Natural killer cell (primary cell): ENCODE measurements at regions not wholly inside any gene's neighbourhood (a gene's known extent, or its start where the extent isn't known, plus 50 kb on each side); places are given as distances from the start of the nearest gene placed in this dataset.

Source experiments
- ATAC-seq, 3 donors: fragments of 150-1000 bp in 2 of 3; fragments of 200-7000 bp in 1 of 3; cut with Tn5 transposase; 1 replicate in 1 of 3; 2 replicates in 2 of 3; pipeline ENCODE4 v1.10.0; 2021; ENCODE audit warnings: mild to moderate bottlenecking in 2 of 3, moderate library complexity in 2 of 3
- DNase-seq, 2 donors: peaks; one replicate each; pipeline versions ENCODE4 v3.0.0 to v3.0.0-alpha.2; 2013 to 2021; ENCODE audit warnings: mixed read lengths in 1 of 2
- H3K27ac ChIP-seq: one replicate; pipeline ENCODE4 v1.5.1; 2013; ENCODE audit warnings: mild to moderate bottlenecking, low read length
- H3K27me3 ChIP-seq: one replicate; pipeline ENCODE4 v1.6.1; 2013; ENCODE audit warnings: low read length; ENCODE audit not compliant: control insufficient read depth, insufficient read depth
- H3K36me3 ChIP-seq: one replicate; pipeline ENCODE4 v1.6.1; 2013; ENCODE audit warnings: low read length; ENCODE audit not compliant: control insufficient read depth, insufficient read depth
- H3K4me1 ChIP-seq: one replicate; pipeline ENCODE4 v1.6.1; 2013; ENCODE audit warnings: low read length; ENCODE audit not compliant: control insufficient read depth, insufficient read depth
- H3K4me3 ChIP-seq: one replicate; pipeline ENCODE4 v1.5.1; 2013; ENCODE audit warnings: low read length
- H3K9me3 ChIP-seq: one replicate; pipeline ENCODE4 v1.6.1; 2013; ENCODE audit warnings: low read length; ENCODE audit not compliant: control insufficient read depth, insufficient read depth
- H3K27ac Mint-ChIP-seq, 2 donors: one replicate each; pipeline ENCODE4 v1.8.0; 2022; ENCODE audit warnings: mild to moderate bottlenecking in 2 of 2, mixed read lengths in 2 of 2, moderate library complexity in 1 of 2
- H3K27me3 Mint-ChIP-seq, 2 donors: one replicate each; pipeline ENCODE4 v1.8.0; 2022; ENCODE audit warnings: low read depth in 2 of 2, mixed read lengths in 2 of 2
- H3K36me3 Mint-ChIP-seq: one replicate; pipeline ENCODE4 v1.8.0; 2022; ENCODE audit warnings: mixed read lengths
- H3K4me1 Mint-ChIP-seq, 2 donors: one replicate each; pipeline ENCODE4 v1.8.0; 2022; ENCODE audit warnings: mixed read lengths in 2 of 2
- H3K4me3 Mint-ChIP-seq: one replicate; pipeline ENCODE4 v1.8.0; 2022; ENCODE audit warnings: mild to moderate bottlenecking, moderate library complexity, mixed read lengths
- H3K9me3 Mint-ChIP-seq, 2 donors: one replicate each; pipeline ENCODE4 v1.8.0; 2022; ENCODE audit warnings: mixed read lengths in 2 of 2
- WGBS: methylation state at CpG from one replicate; pipeline ENCODE4 v1.1.7; 2013; ENCODE audit warnings: missing lambda C conversion rate; ENCODE audit not compliant: insufficient coverage; 5-methylcytosine and 5-hydroxymethylcytosine counted together
- intact Hi-C: fragments of 100-400 bp; cut with micrococcal nuclease; formaldehyde crosslinking; loops from one replicate; pipeline ENCODE4 v1.14.2; 2022
- TF ChIP-seq, protein P1 (sequence below): fragments of 200-600 bp; IDR thresholded peaks from one replicate; pipeline ENCODE4 v1.8.0; 2022; ENCODE audit warnings: antibody characterized with exemption

GRCh38 chr11:104692751-104693150, 205.5 kb downstream of the CASP12 start:
- Mint-ChIP-seq H3K27ac (no peak overlapping the region), H3K27me3 (no peaks in the 10 kb centered on the region), H3K36me3 (no peaks in the 10 kb centered on the region), H3K4me3 (no peak overlapping the region), H3K9me3 (no peaks in the 10 kb centered on the region), H3K4me1 (peaks cover 5 to 18% of the 10 kb centered on the region in 2 donors)
- Histone ChIP-seq H3K4me3 (no peak overlapping the region), H3K4me1 (no peaks in the 10 kb centered on the region), H3K27me3 (no peaks in the 10 kb centered on the region), H3K27ac (no peak overlapping the region), H3K36me3 (no peaks in the 10 kb centered on the region), H3K9me3 (no peaks in the 10 kb centered on the region)
- no peak for ATAC-seq
- no CpG with 5 or more reads among the region's 1 CpG for WGBS
- intact Hi-C loops: no loop called here
- TF ChIP-seq, protein P1, sequence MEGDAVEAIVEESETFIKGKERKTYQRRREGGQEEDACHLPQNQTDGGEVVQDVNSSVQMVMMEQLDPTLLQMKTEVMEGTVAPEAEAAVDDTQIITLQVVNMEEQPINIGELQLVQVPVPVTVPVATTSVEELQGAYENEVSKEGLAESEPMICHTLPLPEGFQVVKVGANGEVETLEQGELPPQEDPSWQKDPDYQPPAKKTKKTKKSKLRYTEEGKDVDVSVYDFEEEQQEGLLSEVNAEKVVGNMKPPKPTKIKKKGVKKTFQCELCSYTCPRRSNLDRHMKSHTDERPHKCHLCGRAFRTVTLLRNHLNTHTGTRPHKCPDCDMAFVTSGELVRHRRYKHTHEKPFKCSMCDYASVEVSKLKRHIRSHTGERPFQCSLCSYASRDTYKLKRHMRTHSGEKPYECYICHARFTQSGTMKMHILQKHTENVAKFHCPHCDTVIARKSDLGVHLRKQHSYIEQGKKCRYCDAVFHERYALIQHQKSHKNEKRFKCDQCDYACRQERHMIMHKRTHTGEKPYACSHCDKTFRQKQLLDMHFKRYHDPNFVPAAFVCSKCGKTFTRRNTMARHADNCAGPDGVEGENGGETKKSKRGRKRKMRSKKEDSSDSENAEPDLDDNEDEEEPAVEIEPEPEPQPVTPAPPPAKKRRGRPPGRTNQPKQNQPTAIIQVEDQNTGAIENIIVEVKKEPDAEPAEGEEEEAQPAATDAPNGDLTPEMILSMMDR: no peak
- DNase-seq: no peak

DNA sequence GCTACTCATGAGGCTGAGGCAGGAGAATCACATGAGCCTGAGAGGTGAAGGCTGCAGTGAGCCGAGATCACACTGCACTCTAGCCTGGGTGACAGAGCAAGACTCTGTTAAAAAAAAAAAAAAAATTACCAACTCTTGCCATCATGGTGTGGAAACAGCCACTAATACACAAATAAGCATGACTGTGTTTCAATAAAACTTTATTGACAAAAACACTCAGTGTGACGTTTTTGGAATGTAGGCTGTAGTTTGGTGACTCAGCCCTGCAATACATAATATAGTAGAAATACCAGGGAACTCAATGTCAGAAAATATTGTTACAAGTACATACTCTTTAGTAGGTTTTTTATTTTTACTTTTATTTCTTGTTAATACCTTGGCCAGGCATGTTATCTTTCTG, 207.1 kb downstream of the CASP12 start:
- WGBS: 92% methylated on average over 1 of the region's 2 CpGs
- ATAC-seq (no peak), DNase-seq (no peak)
- Histone ChIP-seq H3K4me3 (no peak overlapping the region), H3K36me3 (no peaks in the 10 kb centered on the region), H3K9me3 (no peaks in the 10 kb centered on the region), H3K27ac (no peak overlapping the region), H3K4me1 (no peaks in the 10 kb centered on the region), H3K27me3 (no peaks in the 10 kb centered on the region)
- Mint-ChIP-seq H3K36me3 (no peaks in the 10 kb centered on the region), H3K27ac (no peak overlapping the region), H3K4me1 (peaks cover 5 to 19% of the 10 kb centered on the region in 2 donors), H3K4me3 (no peak overlapping the region), H3K9me3 (no peaks in the 10 kb centered on the region), H3K27me3 (no peaks in the 10 kb centered on the region)
- TF ChIP-seq, protein P1: no peak
- intact Hi-C loops: no loop called here

DNA sequence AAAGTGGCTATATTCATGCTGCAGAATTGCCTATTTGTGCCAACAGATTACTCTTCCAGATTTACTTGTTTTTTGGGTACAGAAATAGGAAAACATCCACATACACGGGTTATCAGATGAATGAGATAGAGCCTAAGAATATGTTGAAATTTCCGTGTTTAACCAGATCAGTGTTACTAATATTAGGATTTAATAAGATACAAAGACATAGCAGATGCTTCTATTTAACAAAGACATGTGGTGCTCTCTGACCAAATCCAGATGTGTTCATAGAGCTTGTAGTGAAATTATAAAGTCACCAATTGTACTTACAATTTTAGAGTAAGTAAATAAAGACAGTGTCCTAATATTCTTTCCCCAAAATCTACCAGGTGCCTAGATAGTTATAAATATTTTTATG, 208.0 kb downstream of the CASP12 start:
- no peak overlapping the region for H3K4me3 ChIP-seq
- ATAC-seq (no peak), DNase-seq (no peak)
- H3K27ac ChIP-seq: no peak overlapping the region
- Mint-ChIP-seq H3K4me1 (peaks cover 5 to 19% of the 10 kb centered on the region in 2 donors), H3K27me3 (no peaks in the 10 kb centered on the region), H3K4me3 (no peak overlapping the region), H3K9me3 (no peaks in the 10 kb centered on the region), H3K36me3 (no peaks in the 10 kb centered on the region), H3K27ac (no peak overlapping the region)
- H3K27me3 ChIP-seq: no peaks in the 10 kb centered on the region
- H3K4me1 ChIP-seq: no peaks in the 10 kb centered on the region
- intact Hi-C loops: no loop called here
- TF ChIP-seq, protein P1: no peak
- WGBS: no CpG with 5 or more reads among the region's 2 CpGs
- H3K9me3 ChIP-seq: no peaks in the 10 kb centered on the region
- H3K36me3 ChIP-seq: no peaks in the 10 kb centered on the region

DNA sequence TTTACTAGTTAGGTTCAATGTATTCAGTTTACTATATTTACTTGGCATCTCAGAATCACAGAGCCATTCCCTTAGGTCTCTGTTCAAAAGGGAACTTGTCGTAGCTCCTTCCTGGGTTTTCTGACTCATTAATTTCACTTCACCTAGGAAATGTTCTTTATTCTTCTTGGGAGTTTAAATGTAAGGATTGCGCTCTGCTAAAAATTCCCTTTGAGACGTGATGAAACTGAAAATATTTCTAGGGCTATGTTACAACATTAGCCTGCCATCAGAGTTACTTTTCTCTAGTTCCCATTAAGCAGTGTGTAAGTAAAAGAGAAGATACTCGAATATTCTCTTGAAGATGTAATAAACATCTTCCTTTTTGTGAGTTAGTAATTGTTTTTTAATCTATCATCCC, 209.5 kb downstream of the CASP12 start:
- H3K27ac Mint-ChIP-seq: no peak overlapping the region
- ATAC-seq: no peak
- no peaks in the 10 kb centered on the region for H3K36me3 ChIP-seq
- intact Hi-C loops: no loop called here
- no peak overlapping the region for H3K4me3 ChIP-seq
- DNase-seq: no peak
- no peaks in the 10 kb centered on the region for H3K9me3 Mint-ChIP-seq
- TF ChIP-seq, protein P1: no peak
- no peaks in the 10 kb centered on the region for H3K27me3 Mint-ChIP-seq
- H3K9me3 ChIP-seq: no peaks in the 10 kb centered on the region
- no peaks in the 10 kb centered on the region for H3K4me1 ChIP-seq
- H3K27me3 ChIP-seq: no peaks in the 10 kb centered on the region
- no CpG with 5 or more reads among the region's 4 CpGs for WGBS
- no peaks in the 10 kb centered on the region for H3K36me3 Mint-ChIP-seq
- no peak overlapping the region for H3K4me3 Mint-ChIP-seq
- peaks cover 0 to 13% of the 10 kb centered on the region in 2 donors for H3K4me1 Mint-ChIP-seq
- H3K27ac ChIP-seq: no peak overlapping the region
